Middle frontal gyrus (tissue), 1 donor: ENCODE measurements at regions not wholly inside any gene's neighbourhood (a gene's known extent, or its start where the extent isn't known, plus 50 kb on each side); places are given as distances from the start of the nearest gene placed in this dataset.

Source experiments
- DNase-seq: peaks from one replicate; pipeline ENCODE4 v3.0.0-alpha.2; 2015; ENCODE audit warnings: low spot score; ENCODE audit errors: extremely low spot score

DNA sequence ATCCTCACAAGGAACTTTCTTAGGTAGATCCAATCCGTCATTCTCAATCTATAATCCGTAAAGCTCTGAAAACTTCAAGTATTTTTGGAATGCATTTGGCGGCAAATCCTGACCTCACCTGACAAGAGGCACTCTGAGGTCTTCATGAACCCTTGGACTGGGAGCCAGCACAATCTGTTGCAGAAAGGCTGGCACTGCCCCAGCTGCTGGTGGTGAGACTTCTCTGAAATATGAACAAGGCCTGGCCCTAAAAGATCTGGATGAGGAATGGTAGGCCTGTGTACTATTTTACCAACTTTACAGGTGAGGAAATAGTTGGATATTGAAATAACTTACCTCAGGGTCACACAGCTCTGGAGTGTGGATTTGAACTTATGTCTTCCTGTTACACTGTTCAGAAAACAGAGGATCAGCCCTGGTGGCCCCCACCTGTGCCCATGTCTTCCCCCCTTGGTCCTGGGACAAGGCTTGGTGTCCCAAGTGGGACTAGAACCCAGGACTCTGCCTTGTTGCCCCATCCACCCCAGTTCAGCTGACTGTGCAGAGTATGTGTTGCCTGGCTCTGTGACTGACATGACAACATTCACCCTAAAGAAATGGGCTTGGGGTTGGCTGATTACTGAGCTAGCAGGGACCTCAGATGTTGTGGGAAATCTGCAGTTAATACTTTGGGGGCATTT lies 471.4 kb downstream of the MN1 start:
- no peak for DNase-seq

DNA sequence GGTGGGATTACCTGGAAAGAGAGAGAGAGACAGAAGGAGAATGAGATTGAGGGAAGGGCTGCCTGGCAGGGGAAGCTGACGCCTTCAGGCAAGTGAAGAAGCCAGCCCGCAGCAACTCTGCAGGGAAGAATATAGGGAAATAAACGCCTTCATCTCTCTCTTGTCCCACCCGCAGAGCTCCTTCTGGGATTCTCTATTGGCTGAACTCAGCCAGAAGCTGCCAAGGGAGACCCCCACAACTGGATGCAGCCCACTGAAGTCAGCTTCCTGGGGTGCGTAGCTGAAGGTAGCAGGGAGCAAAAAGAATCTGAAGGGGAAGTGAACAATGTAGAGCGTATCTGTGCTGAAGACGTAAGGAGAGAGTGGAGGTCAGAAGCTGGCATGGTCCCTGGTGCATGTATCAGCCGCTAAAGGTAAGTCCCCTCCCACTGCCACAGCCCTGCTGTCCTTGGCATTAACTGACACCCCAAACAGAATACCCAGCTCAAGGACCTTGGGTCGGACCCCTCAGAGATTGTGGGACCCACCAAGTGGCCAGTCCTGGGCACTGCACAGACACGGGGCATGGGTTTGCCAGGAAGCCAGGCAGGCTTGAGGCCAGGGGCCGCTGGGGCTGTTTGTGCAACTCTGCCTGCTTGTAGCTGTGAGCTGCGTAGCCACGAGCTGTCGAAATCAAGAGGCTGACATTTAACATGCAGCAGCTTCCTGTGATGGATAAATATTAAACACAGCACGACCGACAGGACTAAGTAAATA lies 469.9 kb downstream of the MN1 start:
- DNase-seq = no peak

DNA sequence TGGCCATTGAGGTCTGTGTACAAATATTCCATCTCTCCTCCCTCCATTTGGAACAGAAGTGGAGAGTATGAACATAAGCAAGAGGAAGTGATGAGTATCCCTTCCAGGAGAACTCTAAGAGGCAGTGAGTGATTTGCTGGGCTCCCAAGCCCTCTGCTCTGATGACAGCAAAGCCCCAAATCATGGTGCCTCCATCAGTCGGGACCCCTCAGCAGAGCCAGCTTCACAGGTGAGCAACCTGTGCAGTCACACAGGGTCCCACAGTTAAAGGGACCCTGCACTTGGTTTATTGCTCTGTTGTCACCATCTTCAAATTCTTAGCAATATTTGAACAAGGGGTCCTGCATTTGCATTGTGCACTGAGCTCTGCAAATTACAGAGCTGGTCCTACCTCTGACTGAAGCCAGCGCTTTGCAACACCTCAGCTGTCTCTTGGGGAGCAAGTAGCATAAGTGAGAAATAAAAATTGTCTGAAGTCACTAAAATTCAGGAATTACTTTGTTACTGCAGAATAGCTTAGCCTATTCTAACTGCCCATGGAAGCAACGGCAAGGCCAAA lies 466.4 kb downstream of the MN1 start:
- DNase-seq = no peak

DNA sequence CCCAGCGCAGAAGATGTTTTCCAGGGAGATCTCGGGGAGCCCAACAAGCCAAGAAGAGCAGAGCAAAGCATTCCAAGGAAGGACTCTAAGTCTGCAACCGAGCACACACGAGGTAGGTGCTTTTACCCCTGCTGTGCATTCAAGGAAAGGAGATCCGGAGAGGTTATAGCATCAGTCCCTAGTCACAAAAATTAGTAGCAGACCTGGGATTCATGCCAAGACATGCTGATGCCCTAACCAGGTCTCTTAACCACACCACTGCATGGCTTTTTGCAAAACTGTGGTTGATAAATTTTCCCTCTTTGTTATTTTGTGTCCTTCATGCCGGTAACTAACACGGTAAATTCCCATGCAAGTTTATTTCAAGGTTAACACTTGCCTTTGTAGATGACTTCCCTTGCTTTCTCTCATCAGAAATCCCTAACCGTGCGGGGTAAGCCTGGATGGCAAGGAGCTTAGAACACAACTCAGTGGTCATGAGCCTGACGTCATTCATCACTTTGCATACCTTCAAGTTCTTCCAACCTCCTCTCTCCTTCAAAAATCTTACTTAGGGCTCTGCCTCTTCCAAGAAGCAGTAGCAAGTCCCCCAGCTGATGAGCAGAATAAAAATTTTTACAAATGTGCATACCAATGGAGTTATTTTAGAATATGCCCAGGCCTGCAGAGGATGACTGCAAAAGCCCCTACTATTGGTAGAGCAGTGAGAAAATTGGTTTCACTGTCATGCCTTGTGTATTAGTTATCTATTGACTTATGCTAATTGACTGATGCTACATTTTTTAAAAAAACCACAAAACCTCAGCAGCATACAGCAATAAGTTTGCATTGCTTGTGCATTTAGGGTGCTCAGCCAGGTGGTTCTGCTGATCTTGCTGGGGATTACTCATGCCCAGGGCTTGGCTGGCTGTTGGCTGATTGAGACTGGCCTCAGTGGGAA lies 465.1 kb downstream of the MN1 start:
- no peak for DNase-seq

DNA sequence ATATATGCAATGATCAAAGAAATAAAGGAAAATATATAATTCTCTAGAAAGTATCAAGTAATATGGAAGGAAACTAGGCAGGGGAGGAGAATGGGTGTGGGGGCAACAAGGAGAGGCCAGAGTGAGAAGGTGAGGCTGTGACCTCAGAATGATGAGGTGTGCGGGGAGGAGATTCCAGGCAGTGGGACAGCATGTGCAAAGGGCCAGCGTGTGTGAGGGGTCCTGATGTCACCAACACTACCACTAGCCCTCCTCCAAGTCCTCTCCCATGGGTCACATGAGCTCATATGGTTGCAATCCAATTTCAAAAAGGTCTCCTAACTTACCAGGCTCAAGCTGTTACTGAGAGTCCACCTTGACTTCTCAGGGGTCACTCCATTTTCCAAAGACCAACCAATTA lies 463.9 kb downstream of the MN1 start:
- DNase-seq = no peak

DNA sequence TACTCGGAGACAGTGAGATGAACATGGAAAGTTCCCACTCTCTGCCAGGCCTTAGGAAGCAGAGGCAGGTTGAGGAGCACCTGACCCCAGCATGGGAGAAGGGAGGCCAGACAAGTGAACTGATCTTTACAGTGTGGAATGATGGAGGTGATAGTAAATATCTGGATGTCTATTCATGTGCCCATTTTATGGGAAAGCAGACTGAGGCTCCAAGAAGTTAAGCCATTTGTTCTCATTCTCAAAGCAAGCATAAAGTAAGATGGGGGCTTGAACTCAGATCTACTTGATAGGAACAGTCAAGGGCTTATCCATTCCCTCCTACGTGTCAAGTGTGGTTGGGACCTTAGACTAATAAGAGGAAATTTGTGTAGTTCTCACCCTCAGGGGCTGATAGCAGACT lies 461.5 kb downstream of the MN1 start:
- no peak for DNase-seq

DNA sequence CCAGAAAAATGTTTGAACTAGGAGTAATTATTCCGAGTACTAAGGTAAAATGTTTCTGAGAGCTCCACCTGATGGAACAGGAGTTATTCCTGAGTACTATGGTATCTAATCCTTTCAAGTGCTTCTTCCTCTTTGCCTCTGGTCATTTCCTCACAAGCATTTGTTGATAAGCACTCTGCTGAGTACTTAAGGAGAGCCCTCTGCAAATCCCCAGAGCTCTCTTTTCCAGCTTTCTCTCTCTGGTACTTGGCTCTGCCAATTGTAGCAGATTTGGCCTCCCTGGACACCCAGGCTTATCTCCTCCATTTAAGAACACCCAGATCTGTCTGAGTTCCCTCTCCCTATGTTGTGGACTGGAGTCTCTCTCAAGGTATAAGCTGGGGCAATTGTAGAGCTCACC lies 457.0 kb downstream of the MN1 start:
- no peak for DNase-seq

DNA sequence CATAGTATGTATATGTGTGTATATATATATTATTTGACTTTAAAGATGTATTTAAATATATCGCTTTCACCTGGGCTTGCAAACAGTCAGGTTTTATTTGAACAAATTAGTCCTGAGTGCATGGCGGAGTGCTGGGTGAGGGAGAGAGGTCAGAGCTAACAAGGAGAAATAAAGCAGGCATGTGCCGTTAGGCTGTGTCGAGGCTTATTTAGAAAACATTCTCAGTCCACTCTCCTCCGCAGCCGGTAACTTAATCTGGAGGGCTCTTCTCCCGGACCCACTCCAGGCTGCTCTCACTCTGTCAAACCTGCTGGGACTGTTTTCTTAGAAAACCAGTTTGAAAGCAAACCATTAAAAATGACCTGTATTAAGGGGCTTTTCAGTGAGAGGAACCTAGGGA lies 455.9 kb downstream of the MN1 start:
- no peak for DNase-seq

DNA sequence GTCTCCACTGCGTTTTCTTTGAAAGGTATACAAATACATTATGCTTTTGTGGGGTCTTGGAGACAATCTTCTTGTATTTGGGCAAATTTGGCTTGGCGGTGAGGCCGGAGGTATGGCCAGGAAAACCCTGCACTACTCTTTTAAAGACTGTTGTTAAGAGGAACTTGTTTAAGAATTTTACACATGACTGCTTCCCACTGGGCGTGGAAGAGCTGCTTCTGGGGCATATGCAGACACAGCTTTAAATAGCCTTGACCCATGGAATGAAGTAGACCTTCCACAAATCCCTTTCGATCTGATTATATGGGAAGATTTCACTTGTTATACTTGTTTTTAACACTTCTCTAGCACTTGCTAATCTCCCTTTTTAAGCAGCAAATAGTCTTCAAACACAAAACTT lies 453.6 kb downstream of the MN1 start:
- DNase-seq = no peak

DNA sequence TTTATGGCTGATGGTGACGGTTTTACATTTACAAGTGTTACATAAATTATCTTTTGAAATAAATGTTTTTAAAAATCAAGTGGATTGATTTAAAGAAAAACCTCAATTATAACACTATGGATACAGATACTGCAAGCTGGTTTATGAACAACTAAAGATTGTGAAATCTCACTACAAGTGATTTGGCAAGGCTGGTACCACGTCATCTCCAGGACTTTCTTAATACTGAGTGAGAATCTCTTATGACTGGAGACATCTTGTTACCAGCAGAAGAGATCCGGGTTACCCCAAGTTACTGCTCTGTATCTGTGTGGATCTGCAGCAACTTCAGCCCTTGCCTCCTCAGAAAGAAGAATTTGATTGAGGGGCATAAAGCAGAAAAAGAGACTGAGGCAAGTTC lies 452.9 kb downstream of the MN1 start:
- no peak for DNase-seq

DNA sequence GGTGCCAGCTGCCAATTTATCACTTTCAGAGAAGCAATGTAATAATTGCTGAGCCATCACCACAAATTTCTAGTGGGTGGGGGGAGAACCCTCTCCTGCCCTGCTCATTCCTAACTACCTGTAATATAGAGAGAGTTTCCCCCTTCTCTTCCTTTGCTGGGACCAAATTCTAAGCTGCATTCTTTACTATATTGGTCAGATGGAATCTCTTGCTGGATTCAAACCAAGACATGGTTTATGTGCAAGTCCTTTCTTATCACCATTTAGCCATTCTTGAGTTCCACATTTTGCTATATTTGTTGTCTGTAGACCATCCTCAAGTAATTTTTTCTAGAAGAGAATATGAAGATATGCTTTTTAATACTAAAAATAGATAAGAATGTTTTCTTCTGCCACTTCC lies 452.1 kb downstream of the MN1 start:
- DNase-seq = no peak

DNA sequence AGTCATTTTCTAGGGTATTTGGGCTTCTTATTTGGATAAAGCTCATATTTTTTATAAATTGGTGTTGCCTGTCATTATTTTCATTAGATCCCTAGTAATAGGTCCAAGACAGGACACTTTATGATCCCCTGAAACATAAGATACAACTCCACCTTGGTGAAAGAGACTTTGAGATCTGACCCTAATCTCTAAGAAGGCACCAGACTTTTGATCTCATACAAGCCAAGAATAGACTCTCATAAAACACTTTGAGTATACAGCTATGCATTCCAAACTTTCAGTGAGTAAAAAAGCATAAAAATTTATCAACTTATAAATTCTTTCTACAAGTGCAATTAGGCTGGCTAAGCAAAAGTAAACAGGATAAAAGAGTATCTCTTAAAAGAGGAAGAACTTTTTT lies 451.2 kb downstream of the MN1 start:
- DNase-seq = no peak

DNA sequence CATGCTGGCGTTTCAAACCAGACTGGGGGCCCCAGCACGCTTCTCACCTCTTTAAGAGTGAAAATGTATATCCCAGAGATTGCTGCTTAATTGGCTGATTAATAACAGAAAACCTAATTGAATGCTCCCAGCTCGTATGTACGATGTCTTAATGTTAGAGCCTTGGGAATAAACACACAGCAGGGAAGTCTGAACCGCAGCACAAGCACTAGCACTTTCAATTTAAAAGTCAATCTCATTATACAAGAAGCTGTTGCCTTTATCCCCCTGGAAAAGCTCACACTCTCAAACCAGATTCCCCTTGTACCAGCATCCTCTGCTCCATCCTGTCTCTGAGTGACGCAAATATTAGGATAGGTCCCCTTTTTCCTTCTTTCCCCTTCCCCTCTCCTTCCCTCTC lies 449.1 kb downstream of the MN1 start:
- no peak for DNase-seq

DNA sequence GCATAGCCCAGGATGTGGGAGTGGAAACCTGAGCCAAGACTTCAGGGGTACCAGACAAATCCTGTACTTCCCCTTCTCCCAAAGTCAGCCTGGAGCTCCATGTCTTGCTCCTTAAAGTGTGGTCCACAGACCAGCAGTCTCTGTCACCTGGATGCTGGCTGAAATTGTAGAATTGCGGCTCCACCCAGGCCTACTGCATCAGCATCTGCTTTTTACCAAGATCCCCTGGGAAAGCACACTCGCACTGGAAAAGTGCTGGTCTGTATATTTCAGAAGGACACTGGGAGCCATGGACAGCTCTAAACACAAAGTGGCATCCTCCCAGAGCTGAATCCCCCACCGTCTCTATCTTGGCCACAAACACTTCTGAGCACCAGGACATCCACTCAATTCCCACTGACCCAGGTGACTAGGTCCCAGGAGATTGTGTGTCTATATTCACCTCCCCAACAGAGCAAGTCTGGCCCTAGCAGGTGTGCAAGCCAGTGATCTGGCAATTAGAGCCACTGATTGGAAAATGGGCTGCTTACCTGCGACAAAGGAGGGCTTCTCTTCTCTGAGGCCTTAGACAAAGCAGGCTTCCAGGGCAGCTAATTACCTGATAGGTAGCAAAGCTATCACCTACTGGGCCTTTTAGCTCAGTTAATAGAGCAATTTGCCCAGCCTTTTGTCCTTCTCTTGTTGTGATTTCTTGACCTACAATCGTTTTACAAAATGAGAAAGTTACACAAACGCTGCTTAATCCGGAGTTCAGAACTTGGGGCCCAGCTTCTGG lies 443.3 kb downstream of the MN1 start:
- no peak for DNase-seq

DNA sequence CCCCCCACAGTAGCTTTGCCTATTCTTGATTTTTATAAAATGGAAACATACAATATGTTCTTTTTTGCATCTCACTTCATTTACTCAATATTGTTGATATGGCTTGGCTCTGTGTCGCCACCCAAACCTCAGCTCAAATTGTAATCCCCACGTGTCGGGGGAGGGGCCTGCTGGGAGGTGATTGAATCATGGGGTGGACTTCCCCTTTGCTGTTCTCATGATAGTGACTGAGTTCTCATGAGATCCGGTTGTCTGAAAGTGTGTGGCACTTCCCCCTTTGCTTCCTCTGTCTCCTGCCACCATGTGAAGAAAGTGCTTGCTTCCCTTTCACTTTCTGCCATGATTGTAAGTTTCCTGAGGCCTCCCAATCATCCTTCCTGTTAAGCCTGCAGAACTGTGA lies 431.3 kb downstream of the MN1 start:
- no peak for DNase-seq

DNA sequence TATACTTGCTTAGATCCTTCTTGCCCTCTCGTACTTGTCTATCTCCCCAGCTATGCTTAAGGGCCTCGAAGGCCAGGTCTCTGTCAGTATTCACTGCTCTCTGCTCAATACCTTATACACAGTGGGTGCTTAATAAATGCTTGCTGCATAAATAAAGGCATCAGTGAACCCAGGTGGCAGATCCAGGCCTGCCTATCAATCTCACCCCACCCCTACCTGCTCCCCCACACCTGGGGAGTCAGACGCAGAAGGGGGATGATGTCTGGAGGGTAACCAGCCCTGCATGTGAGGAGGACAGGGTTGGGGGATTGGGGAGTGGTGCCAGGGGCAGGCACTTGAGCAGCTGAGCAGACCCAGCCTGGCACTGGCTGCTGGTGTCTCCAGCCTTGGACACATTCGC lies 430.6 kb downstream of the MN1 start:
- DNase-seq = no peak

DNA sequence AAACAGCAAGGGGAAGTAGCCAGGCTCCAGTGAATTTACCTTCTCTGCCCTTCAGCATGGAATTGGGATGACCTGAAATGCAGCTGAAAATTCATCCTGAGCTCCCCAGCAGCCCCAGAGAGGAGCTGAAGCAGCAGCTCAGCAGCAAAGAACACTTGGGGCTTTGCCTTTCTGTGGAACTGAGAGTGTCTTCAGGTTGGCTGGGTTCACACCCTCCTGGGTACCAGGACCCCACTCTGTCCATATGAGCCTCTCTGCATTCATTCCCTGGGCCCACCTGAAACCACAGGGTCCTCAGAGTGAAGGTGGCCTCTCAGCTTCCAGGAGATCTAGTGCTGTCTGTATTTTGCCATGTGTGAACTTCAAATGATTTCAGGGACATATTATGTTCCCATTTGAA lies 429.2 kb downstream of the MN1 start:
- no peak for DNase-seq

DNA sequence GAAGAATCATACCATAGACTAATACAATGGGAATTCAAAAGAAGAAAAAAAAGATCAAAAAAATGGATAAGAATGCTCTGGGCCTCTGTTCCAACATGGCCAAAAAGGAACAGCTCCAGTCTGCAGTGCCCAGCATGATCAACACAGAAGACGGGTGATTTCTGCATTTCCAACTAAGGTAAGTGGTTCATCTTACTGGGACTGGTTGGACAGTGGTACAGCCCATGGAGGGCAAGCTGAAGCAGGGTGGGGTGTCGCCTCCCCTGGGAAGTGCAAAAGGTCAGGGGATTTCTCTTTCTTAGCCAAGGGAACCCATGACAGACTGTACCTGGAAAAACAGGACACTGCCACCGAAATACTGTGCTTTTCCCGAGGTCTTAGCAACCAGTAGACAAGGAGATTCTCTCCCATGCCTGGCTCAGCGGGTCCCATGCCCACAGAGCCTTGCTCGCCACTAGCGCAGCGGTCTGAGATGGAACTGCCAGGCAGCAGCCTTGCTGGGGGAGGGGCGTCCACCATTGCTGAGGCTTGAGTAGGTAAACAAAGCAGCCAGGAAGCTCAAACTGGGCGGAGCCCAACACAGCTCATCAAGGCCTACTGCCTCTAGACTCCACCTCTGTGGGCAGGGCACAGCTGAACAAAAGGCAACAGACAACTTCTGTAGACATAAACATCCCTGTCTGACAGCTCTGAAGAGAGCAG lies 428.4 kb downstream of the MN1 start:
- DNase-seq = no peak

DNA sequence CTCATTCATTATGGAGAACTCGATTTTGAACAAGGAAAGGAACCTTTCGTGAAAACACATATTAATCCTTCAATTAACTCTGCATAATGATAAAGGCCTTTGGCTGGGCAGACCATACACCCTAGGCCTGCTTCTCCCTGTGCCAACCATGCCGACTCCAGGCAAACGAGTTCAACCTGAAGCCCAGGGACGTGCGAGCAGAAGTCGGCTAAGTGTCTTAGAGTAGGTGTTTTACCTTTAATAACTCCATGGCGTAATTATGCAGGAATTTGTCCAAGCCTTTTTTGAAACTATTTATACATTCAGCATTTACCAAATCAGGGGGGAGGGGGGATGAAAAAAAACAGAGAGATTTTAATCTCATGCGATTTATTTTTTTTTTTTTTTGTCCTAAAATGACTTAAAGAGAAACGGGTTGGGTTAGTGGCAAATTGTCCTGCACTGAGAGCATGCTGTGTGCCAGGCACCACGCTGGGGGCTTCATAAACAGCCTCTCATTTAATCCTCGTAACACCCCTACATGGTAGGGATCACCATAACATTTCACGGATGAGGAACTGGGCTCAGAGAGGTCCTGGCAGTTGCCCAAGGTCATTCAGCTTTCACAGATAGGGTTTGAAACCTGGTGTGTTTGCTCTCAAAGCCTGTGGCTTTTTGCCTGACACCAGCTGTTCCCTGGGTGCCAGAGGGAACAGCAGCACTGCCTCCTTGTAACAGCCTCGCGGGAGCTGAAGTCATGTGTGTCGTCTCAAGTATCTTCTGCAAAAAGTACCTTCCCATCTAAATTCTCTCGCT lies 423.9 kb downstream of the MN1 start:
- no peak for DNase-seq
